ENCODE measurements at regions not wholly inside any gene's neighbourhood (a gene's known extent, or its start where the extent isn't known, plus 50 kb on each side); places are given as distances from the start of the nearest gene placed in this dataset.
A peak's percentile ranks its signal among the peaks of the same experiment; 100 is the strongest.
"Not testable (repeated sequence)": the region's sequence is repeated elsewhere in the genome, so short reads cannot be mapped to it uniquely, and the experiment has no call there.

- DNase-seq, result not testable (repeated sequence)
These were observed 386.4 kb upstream of the GJE1 start for GRCh38 chr6:141746324-141746723.

- no peak for DNase-seq
These were observed 387.8 kb upstream of the GJE1 start for GRCh38 chr6:141744971-141745370.

GRCh38 chr6:141744194-141744925 is 388.4 kb upstream of the GJE1 start:
- DNase-seq, result no peak

- DNase-seq, result no peak
These were observed 396.6 kb upstream of the GJE1 start for GRCh38 chr6:141736104-141736503.

- DNase-seq, result no peak
These were observed 397.6 kb upstream of the GJE1 start for GRCh38 chr6:141735126-141735525.

- DNase-seq, result no peak
These were observed 398.5 kb upstream of the GJE1 start for GRCh38 chr6:141734071-141734840.

- no peak for DNase-seq
These were observed 403.6 kb upstream of the GJE1 start for GRCh38 chr6:141729146-141729545.

GRCh38 chr6:141728330-141728729 is 404.4 kb upstream of the GJE1 start:
- DNase-seq, result no peak

GRCh38 chr6:141726248-141726647 is 406.5 kb upstream of the GJE1 start:
- DNase-seq, result no peak

GRCh38 chr6:141724731-141725130 is 408.0 kb upstream of the GJE1 start:
- DNase-seq, result no peak

GRCh38 chr6:141719476-141719875 is 413.2 kb upstream of the GJE1 start:
- no peak for DNase-seq

GRCh38 chr6:141705431-141705830 is 427.3 kb upstream of the GJE1 start:
- DNase-seq, result no peak

GRCh38 chr6:141704151-141704550 is 428.6 kb upstream of the GJE1 start:
- no peak for DNase-seq

GRCh38 chr6:141701732-141702131 is 431.0 kb upstream of the GJE1 start:
- DNase-seq, result no peak

- DNase-seq, result no peak
These were observed 431.9 kb upstream of the GJE1 start for GRCh38 chr6:141700819-141701218.

- no peak for DNase-seq
These were observed 443.8 kb upstream of the GJE1 start for GRCh38 chr6:141688916-141689315.

GRCh38 chr6:141685416-141685815 is 447.3 kb upstream of the GJE1 start:
- DNase-seq, result no peak

GRCh38 chr6:141682391-141682790 is 450.3 kb upstream of the GJE1 start:
- DNase-seq, result no peak

- DNase-seq, result peak; percentile 43
These were observed 455.0 kb upstream of the GJE1 start for GRCh38 chr6:141677598-141678211.

GRCh38 chr6:141675957-141676356 is 456.8 kb upstream of the GJE1 start:
- no peak for DNase-seq

GRCh38 chr6:141669141-141669540 is 463.6 kb upstream of the GJE1 start:
- no peak for DNase-seq

- DNase-seq, result no peak
These were observed 465.0 kb upstream of the GJE1 start for GRCh38 chr6:141667580-141668309.

GRCh38 chr6:141666187-141666586 is 466.5 kb upstream of the GJE1 start:
- DNase-seq, result no peak

All from hematopoietic multipotent progenitor cell treated with erythropoietin and hydrocortisone succinate and interleukin-3 and kit ligand, for 8 days (in vitro differentiated cells).